ENCODE measurements at regions not wholly inside any gene's neighbourhood (a gene's known extent, or its start where the extent isn't known, plus 50 kb on each side); places are given as distances from the start of the nearest gene placed in this dataset.
"Not testable (repeated sequence)": the region's sequence is repeated elsewhere in the genome, so short reads cannot be mapped to it uniquely, and the experiment has no call there.

- DNase-seq (no peak), ATAC-seq (no peak)
These were observed 398.4 kb downstream of the BCKDHB start for GRCh38 chr6:80504882-80505281.

- DNase-seq (no peak), ATAC-seq (no peak)
These were observed 397.2 kb downstream of the BCKDHB start for GRCh38 chr6:80503660-80504059.

GRCh38 chr6:80502871-80503270 lies 396.4 kb downstream of the BCKDHB start:
- no peak for DNase-seq

GRCh38 chr6:80501636-80502035 lies 395.2 kb downstream of the BCKDHB start:
- ATAC-seq: no peak

More at GRCh38 chr6:80502871-80503270, 396.4 kb downstream of the BCKDHB start:
- no peak for ATAC-seq

GRCh38 chr6:80497696-80498486 lies 391.4 kb downstream of the BCKDHB start:
- not testable (repeated sequence) for ATAC-seq, DNase-seq

More at GRCh38 chr6:80501636-80502035, 395.2 kb downstream of the BCKDHB start:
- DNase-seq: no peak

- no peak for ATAC-seq
- no peak for DNase-seq
These were observed 383.6 kb downstream of the BCKDHB start for GRCh38 chr6:80489911-80490635.

- ATAC-seq: no peak
These were observed 381.7 kb downstream of the BCKDHB start for GRCh38 chr6:80488190-80488589.

GRCh38 chr6:80485494-80485893 lies 379.0 kb downstream of the BCKDHB start:
- not testable (repeated sequence) for DNase-seq, ATAC-seq

More at GRCh38 chr6:80488190-80488589, 381.7 kb downstream of the BCKDHB start:
- DNase-seq: no peak

GRCh38 chr6:80482056-80482455 lies 375.6 kb downstream of the BCKDHB start:
- ATAC-seq (no peak), DNase-seq (no peak)

- ATAC-seq (no peak), DNase-seq (no peak)
These were observed 374.1 kb downstream of the BCKDHB start for GRCh38 chr6:80480421-80481157.

GRCh38 chr6:80478030-80478429 lies 371.6 kb downstream of the BCKDHB start:
- no peak for ATAC-seq
- DNase-seq: no peak

- ATAC-seq: no peak
- DNase-seq: no peak
These were observed 371.1 kb downstream of the BCKDHB start for GRCh38 chr6:80477591-80477990.

GRCh38 chr6:80472271-80472670 lies 365.8 kb downstream of the BCKDHB start:
- ATAC-seq (no peak), DNase-seq (no peak)

- no peak for ATAC-seq
- DNase-seq: no peak
These were observed 363.5 kb downstream of the BCKDHB start for GRCh38 chr6:80469977-80470376.

GRCh38 chr6:80468398-80468797 lies 361.9 kb downstream of the BCKDHB start:
- DNase-seq (no peak), ATAC-seq (no peak)

- DNase-seq (no peak), ATAC-seq (no peak)
These were observed 360.9 kb downstream of the BCKDHB start for GRCh38 chr6:80467408-80467807.

- DNase-seq (no peak), ATAC-seq (no peak)
These were observed 360.5 kb downstream of the BCKDHB start for GRCh38 chr6:80466981-80467380.

- ATAC-seq (no peak), DNase-seq (no peak)
These were observed 359.0 kb downstream of the BCKDHB start for GRCh38 chr6:80465513-80465912.

GRCh38 chr6:80464901-80465300 lies 358.4 kb downstream of the BCKDHB start:
- ATAC-seq: no peak
- DNase-seq: no peak

- ATAC-seq: no peak
- DNase-seq: no peak
These were observed 356.7 kb downstream of the BCKDHB start for GRCh38 chr6:80463197-80463596.

GRCh38 chr6:80460257-80460865 lies 353.9 kb downstream of the BCKDHB start:
- ATAC-seq (no peak), DNase-seq (no peak)

- DNase-seq: no peak
- no peak for ATAC-seq
These were observed 351.0 kb downstream of the BCKDHB start for GRCh38 chr6:80457439-80457933.
